GM18951 (cell line): ENCODE measurements at regions not wholly inside any gene's neighbourhood (a gene's known extent, or its start where the extent isn't known, plus 50 kb on each side); places are given as distances from the start of the nearest gene placed in this dataset.

Experiments
- POLR2A ChIP-seq: IDR thresholded peaks from 4 replicates; pipeline ENCODE4 v1.6.1; 2011; ENCODE audit warnings: mild to moderate bottlenecking; ENCODE audit not compliant: insufficient read length, insufficient read depth; ENCODE audit errors: extremely low read depth
- in situ Hi-C: fragments of 300-500 bp; cut with MboI; formaldehyde crosslinking; loops from one replicate; pipeline ENCODE4 v1.12.0; 2022; ENCODE audit warnings: low sequenced_read_pairs, mixed read lengths, inconsistent platforms; ENCODE audit not compliant: unreplicated experiment

DNA sequence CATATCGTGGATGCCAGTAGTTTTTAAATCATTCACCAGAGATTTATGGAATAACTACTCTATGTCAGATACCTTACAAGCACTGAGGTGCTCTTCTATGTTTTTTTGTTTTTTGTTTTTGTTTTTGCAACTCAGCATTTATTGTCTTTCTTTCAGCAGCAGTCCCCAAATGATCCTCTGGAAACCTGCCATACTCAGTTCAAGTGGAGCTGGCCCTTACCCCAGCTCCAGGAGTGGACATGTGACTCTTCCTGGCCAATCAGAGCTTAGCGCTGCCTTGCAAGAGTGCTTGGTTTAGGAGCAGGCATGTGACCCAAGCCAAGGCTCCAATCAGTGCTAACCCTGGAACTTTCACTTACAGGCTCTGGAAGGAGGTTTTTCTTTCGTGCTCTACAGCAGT is 356.6 kb upstream of the ZMIZ1 start:
- no peak for TF ChIP-seq POLR2A
- in situ Hi-C loops, result no loop called here

DNA sequence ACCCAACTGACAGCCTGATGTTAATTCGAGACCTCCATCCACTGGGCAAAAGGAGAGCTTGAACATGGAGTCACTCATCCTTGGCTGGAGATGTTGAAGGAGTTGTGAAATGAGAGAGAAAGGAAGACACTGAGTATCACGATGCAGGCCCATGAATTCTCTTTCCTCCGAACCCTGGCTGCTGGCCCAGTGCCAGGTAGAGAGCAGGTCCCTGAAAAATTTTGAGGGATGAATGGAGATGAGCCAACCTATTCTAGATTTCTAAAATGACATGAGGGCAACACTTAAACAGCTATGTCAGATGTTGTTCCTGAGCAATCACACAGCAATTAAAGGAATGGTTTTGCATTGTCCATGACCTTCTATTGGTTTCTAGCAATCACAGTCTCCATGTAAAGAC is 355.1 kb upstream of the ZMIZ1 start:
- in situ Hi-C loops, result no loop called here
- TF ChIP-seq POLR2A, result no peak

DNA sequence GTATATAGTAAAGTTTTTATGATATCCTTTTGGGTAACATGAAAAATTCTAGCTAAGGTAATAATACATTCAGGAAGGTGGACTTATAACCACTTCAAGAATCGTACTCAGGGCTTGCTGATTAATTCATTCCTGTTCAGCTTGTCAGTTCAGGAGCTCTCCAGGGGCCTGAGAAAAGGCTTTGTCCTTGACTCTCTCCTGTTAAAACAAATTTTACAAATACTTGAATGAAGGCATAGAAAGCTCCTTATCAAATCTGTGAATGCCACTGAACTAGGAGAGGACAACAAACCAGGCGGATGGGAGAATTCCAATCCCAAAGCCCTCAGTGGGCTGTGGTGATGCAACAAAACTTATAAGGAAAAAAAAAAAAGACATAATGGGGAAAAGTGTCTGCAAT is 354.5 kb upstream of the ZMIZ1 start:
- TF ChIP-seq POLR2A, result no peak
- in situ Hi-C loops, result no loop called here

DNA sequence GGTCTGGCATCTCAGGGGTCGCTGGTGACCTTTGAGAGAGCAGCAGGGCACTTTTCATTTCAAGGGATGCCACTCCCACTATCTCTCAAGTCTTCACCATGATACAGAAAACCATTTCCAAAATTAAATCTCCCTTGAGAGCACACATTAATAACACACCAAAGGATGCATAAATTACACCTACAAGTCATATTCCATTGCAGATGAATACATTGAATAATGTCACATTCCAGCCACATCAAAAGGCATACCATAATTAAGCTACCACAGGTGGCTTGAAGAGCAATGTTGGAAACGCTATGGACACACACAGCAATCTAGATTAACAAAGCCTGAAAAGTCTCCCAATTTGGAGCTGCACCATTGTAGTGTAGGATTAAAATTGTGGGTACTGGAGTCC is 353.3 kb upstream of the ZMIZ1 start:
- no peak for TF ChIP-seq POLR2A
- in situ Hi-C loops, result no loop called here

DNA sequence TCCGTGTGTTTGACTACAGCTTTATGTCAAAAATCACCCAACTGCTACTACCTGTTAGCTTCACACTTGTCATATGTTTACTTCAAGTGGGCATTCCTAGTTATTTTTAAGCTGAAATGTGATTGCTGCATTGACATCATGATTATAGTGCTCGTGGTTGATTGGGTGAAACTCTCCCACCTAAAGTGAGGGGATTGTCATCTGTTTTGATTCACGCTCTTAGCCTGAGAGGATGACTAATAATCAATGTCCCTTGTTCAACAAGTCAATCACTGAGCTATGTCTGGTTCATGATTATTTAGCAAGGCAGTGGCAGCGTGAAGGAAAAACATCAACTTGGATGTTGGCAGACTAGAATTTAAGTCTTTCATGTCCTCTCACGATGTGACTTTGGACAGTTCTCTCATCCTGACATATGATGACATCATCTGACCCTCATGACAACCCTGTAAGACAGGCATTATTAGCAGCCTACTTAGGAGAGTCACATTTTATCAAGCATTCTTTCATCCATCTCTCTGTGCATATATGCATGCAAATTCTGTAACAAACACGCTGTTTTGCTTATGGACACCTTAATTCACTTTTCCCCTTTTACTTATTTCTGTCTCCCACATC is 352.6 kb upstream of the ZMIZ1 start:
- in situ Hi-C loops, result no loop called here
- TF ChIP-seq POLR2A, result no peak

DNA sequence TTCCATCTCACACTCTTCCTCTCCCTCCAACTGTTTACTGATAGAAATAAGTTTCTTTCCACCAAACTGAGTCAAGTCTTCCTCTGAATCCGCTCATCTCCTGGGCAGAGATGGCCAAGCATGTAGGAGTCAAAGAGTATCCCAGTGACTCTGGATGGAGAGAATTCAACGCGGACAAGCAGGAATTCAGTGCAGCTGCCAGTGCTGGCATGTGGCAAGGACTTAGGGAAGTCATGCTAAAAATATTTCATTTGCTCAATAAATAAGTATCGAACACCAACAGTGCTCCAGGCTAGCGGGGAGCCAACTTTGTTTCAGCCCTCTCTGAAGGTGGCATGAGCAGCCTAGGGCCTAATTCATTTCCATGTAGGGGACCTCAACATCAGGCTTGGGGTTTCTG is 351.6 kb upstream of the ZMIZ1 start:
- TF ChIP-seq POLR2A, result no peak
- in situ Hi-C loops, result no loop called here

DNA sequence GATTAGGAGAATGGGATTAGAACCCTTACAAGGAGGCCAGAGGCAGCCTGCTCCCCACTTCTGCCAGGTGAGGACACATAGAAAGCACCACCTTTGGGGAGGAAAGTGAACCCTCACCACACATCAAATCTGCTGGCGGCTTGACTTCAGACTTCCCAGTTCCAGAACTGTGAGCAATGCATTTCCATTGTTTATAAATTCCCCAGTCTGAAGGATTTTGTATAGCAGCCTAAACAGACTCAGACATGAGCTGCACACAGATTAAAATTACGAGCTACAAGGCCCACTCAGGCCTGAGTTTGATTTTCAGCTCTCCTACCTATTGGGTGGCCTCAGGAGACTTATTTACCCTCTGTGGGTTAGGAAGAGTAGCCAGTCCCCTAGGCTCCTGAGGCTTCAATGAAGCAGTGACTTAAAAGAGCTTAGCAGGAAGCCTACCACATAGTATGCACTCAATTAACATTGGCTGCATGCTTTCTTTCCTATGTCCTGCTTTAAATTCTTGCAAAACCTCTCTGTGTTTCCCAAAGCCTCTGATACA is 350.7 kb upstream of the ZMIZ1 start:
- in situ Hi-C loops, result no loop called here
- no peak for TF ChIP-seq POLR2A

DNA sequence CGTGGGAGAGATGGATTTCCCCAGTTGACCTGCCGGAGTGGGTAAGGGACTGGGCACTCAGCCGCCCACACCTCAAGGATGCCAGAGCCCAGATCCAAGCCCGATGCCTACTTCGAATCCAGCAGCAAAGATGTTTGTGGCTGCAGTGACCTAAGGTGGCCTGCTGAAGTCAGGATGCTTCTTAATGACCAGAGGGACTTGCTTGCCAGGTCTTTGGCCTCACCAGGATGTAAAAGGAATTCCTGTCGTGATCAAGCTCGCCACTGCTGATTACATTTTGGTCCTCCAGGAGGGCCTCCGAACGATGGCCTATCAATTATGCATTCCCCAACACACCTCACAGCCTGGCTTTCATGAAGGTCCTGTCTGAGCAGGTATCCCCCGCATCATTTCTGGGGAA is 349.5 kb upstream of the ZMIZ1 start:
- no peak for TF ChIP-seq POLR2A
- in situ Hi-C loops, result no loop called here

DNA sequence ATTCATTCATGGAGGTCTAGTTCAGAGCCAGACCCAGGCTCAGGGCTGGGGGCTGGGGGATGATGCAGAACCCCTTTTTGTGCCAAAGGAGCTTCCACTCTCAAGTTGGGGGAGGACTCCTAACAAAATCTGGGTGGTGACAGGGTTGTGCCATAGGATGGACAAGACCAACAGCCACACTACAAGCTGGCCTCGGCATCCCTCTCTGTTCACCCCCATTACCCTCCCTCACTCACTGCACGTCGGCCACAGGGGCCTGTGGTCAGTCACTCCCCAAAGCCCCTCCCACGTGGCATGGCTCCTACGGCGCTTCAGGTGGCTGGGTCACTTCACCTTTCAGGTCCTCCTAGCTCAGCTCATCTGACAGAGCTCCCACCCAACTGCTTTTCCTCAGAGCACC is 348.7 kb upstream of the ZMIZ1 start:
- no peak for TF ChIP-seq POLR2A
- in situ Hi-C loops, result no loop called here

DNA sequence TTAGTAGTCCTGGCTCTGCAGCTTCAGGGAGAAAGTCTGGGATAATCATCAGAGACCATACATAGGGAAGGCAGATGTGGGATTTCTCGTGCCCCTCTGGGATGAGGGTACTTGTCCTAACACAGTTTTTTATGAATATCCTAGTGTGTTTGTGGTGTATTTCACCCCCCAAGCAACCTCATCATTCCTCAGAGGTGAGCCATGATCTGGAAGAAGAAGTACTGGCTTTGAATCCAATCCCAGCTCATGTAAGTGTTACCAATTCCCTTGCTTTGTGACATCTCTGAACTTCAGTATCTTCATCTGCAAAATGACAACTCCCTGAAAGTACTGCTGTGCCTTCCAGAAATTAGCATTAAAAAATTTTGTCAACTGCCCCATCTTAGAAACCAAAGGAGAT is 347.5 kb upstream of the ZMIZ1 start:
- TF ChIP-seq POLR2A, result no peak
- in situ Hi-C loops, result no loop called here

DNA sequence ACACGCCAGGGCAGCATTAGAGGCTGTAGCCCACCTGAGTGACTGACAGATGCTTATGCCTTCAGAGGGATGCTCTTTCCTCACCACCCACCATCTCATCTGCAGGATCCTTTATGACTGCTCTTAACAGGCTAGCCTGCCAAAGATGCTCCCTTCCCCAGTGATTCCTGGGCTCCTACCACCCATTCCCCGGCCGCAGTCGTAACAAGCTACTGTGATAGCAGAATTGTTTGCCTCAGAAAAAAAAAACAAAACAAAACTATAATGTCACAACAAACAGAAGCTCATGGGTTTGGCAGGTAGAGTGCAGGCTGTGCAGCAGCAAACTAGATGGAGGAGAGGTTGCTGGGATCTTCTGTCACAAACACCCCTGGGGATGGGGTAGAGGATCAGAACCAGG is 343.9 kb upstream of the ZMIZ1 start:
- TF ChIP-seq POLR2A, result no peak
- in situ Hi-C loops, result no loop called here

DNA sequence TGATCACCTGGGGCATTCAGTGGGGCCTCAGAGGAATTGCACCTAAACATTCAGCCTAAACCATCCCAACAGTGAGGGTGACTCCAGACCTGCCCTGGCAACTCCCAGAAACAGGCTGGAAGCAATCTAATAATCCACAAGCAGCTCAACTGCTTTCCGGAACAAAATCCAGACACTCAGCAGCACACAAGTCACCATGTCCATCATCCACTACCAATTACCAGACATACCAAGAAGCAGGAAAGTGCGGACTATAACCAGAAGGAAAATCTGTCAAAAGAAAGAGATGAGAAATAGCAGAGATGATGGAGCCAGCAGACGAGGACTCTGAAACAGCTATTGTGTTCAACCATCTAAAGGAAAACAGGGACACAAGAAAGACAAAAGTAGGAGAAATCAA is 342.6 kb upstream of the ZMIZ1 start:
- TF ChIP-seq POLR2A, result no peak
- in situ Hi-C loops, result no loop called here

DNA sequence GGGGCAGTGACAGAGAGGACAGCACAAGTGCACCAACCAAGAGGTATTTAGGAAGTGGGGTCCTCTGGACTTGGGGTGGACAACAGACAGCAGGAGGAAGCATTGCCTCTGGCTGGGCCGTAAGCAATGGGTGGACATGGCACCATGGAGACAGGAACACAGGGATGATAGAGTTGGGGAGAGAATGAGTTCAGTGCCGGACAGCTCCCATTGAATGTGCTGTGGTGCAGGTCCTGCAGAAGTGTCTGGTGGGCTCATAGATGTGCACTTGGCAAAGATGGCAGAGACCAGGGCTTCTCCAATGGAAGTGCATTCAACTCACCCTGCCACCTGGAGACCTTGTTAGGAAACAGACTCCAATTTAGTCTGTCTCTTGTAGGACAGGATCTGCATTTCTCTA is 341.5 kb upstream of the ZMIZ1 start:
- in situ Hi-C loops, result no loop called here
- TF ChIP-seq POLR2A, result no peak

DNA sequence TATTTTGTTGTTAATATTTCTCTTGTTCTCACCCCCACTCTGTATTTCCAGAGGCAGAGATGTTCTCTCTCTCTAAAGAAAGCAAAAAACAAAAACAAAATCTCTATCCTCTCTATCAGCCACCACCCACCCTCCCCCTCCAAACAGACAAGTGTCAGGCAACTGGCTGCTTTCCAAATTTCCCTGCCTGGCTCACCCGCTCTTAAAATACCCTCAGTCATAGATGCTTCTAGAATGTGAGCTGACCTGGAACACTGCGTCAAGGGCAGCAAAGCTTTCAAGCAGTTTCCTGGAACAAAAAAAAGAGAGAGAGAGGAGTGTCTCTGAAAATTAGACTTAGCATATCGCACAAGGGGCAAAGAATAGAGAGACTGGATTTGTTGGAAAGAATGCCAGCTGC is 341.0 kb upstream of the ZMIZ1 start:
- in situ Hi-C loops, result no loop called here
- no peak for TF ChIP-seq POLR2A

DNA sequence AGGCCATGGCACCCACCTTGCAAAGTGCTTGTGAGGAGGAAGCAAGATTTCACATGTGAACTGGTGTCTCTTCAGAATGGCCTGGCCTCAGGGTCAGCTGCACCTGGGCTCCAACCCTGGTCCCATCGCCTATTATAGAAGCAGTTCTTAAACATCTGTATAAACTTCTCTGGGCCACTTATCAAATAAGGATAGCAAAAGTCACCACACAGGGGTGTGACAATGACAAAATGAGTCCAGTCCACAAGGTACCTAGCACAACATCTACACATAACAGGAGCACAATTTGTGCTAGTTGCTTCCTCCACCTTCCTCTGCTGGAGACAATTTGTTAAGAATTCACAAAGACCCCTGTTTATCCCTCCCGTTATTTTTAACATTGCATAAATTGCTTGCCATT is 340.6 kb upstream of the ZMIZ1 start:
- in situ Hi-C loops, result no loop called here
- no peak for TF ChIP-seq POLR2A

DNA sequence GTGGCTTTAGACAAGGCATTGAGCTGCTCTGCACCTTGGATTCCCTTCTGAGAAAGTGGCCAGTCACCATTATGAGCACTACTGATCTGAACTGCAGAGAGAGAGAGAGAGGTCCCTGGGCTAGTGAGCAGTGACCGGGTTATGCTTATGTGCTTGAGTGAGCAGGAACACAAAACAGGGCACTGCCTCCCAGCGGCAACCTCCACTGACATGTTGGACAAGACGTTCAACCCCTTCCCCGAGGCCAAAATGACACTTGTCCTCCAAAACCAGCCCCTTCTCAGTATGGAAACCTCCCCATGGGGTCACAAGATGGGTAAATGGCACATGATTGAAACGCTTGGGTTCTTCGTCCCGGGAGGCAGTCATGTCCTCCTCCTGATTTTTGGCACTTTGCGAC is 339.4 kb upstream of the ZMIZ1 start:
- no peak for TF ChIP-seq POLR2A
- in situ Hi-C loops, result no loop called here

DNA sequence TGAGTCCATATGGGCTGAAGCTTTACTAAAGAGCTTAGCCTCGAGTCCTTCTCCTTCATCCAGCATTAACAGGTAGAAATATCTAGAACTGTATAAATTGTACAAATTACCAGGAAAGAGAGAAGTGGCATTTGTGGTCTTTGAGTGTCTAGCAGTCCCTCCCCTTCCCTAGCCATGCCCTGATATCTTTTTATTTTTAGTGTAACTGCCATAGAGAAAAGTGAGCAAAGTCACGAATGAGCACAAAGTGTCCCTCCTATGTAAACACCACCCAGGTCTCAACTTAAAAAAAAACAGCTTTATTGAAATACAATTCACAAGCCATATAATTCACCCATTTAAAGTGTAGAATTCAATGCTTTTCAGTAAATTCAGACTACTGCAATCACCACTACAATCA is 339.0 kb upstream of the ZMIZ1 start:
- no peak for TF ChIP-seq POLR2A
- in situ Hi-C loops, result no loop called here
